ENCODE measurements at regions not wholly inside any gene's neighbourhood (a gene's known extent, or its start where the extent isn't known, plus 50 kb on each side); places are given as distances from the start of the nearest gene placed in this dataset.

GRCh38 chr11:71151561-71151960 is 100.8 kb downstream of the SHANK2 start:
- intact Hi-C loops (cut with DNase I): no loop called here
- Histone ChIP-seq H3K27me3 (no peaks in the 10 kb centered on the region), H3K27ac (no peak overlapping the region), H3K9me3 (no peaks in the 10 kb centered on the region), H3K36me3 (replicated peaks in 1 of 2; ENCODE audit: insufficient read depth in 1 of 2, low read depth in 2 of 2) (no peaks in the 10 kb centered on the region), H3K4me1 (peaks cover 24% of the 10 kb centered on the region), H3K4me3 (no peak overlapping the region)
- DNase-seq (no peak), ATAC-seq (no peak)
- 85 to 94% methylated on average over 12 to 14 of the region's 14 CpGs for whole genome bisulfite sequencing, 2 donors
- no peak for TF ChIP-seq POLR2A (IDR thresholded peaks at IDR 0.05)
- TF ChIP-seq, protein P1, sequence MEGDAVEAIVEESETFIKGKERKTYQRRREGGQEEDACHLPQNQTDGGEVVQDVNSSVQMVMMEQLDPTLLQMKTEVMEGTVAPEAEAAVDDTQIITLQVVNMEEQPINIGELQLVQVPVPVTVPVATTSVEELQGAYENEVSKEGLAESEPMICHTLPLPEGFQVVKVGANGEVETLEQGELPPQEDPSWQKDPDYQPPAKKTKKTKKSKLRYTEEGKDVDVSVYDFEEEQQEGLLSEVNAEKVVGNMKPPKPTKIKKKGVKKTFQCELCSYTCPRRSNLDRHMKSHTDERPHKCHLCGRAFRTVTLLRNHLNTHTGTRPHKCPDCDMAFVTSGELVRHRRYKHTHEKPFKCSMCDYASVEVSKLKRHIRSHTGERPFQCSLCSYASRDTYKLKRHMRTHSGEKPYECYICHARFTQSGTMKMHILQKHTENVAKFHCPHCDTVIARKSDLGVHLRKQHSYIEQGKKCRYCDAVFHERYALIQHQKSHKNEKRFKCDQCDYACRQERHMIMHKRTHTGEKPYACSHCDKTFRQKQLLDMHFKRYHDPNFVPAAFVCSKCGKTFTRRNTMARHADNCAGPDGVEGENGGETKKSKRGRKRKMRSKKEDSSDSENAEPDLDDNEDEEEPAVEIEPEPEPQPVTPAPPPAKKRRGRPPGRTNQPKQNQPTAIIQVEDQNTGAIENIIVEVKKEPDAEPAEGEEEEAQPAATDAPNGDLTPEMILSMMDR (IDR thresholded peaks at IDR 0.05): no peak

- TF ChIP-seq, protein P1 (IDR thresholded peaks at IDR 0.05): no peak
- no peak for TF ChIP-seq POLR2A (IDR thresholded peaks at IDR 0.05)
- Histone ChIP-seq H3K27me3 (no peaks in the 10 kb centered on the region), H3K36me3 (replicated peaks in 1 of 2; ENCODE audit: insufficient read depth in 1 of 2, low read depth in 2 of 2) (no peaks in the 10 kb centered on the region), H3K9me3 (no peaks in the 10 kb centered on the region), H3K4me1 (peaks cover 24% of the 10 kb centered on the region), H3K27ac (no peak overlapping the region), H3K4me3 (no peak overlapping the region)
- ATAC-seq (no peak), DNase-seq (no peak)
- WGBS, 2 donors: 92 to 100% methylated on average over 7 of the region's 8 CpGs
- intact Hi-C loops (cut with DNase I): no loop called here
These were observed 101.5 kb downstream of the SHANK2 start for GRCh38 chr11:71150859-71151258.

DNA sequence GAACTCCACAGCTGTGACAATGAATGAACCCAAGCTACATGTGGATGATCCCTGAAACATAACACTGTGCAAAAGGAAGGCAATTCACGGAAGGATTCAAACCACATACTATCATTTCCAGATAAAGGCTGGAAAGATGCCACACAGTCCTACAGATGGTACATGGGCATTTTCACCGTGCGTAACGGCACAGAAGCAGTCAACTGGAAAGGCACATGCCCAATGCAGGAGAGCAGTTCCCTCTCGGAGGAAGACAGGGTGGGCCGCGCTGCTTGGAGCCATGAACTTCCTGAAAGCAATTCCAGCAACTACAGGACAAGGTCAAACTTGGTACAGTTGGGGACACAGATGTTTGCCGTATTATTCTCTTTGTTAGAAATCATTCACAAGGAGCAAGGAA is 103.7 kb downstream of the SHANK2 start:
- DNase-seq: no peak

DNA sequence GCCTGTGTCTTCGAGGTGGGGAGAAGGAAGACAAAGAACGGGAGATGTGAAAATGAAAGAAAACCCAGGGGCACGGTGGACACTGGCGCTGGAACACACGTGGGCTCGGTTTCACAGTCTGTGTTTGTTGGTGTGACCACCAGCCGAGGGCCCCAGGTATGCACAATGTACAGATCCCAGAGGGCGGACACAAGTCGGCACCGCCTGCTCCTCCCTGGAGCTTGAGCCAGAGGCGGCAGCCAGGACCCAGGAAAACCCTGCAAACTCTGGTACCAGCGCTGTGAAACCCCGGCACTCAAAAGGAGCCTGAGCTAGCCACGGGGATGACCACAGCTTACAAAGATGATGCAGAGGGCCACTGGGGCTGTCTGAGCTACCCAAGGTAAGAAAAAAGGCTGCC is 105.0 kb downstream of the SHANK2 start:
- no peak overlapping the region for H3K4me3 ChIP-seq
- H3K9me3 ChIP-seq: no peaks in the 10 kb centered on the region
- no peaks in the 10 kb centered on the region for H3K36me3 ChIP-seq (replicated peaks in 1 of 2; ENCODE audit: insufficient read depth in 1 of 2, low read depth in 2 of 2)
- intact Hi-C loops (cut with DNase I): no loop called here
- peaks cover 6% of the 10 kb centered on the region for H3K4me1 ChIP-seq
- no peak overlapping the region for H3K27ac ChIP-seq
- DNase-seq (no peak), ATAC-seq (no peak)
- H3K27me3 ChIP-seq: no peaks in the 10 kb centered on the region
- 88 to 91% methylated on average over 10 to 14 of the region's 14 CpGs for WGBS, 2 donors
- TF ChIP-seq, protein P1 (IDR thresholded peaks at IDR 0.05): no peak
- TF ChIP-seq POLR2A (IDR thresholded peaks at IDR 0.05): no peak

More for the DNA sequence above, 103.7 kb downstream of the SHANK2 start:
- H3K27ac ChIP-seq: no peak overlapping the region
- intact Hi-C loops (cut with DNase I): no loop called here
- TF ChIP-seq, protein P1 (IDR thresholded peaks at IDR 0.05): no peak
- no peak for TF ChIP-seq POLR2A (IDR thresholded peaks at IDR 0.05)
- 46 to 55% methylated on average over 5 to 8 of the region's 8 CpGs for WGBS, 2 donors
- peaks cover 16% of the 10 kb centered on the region for H3K4me1 ChIP-seq
- H3K9me3 ChIP-seq: no peaks in the 10 kb centered on the region
- no peaks in the 10 kb centered on the region for H3K36me3 ChIP-seq (replicated peaks in 1 of 2; ENCODE audit: insufficient read depth in 1 of 2, low read depth in 2 of 2)
- no peak for ATAC-seq
- H3K4me3 ChIP-seq: no peak overlapping the region
- H3K27me3 ChIP-seq: no peaks in the 10 kb centered on the region

GRCh38 chr11:71146846-71147245 is 105.5 kb downstream of the SHANK2 start:
- no peak for ATAC-seq
- no peak overlapping the region for H3K4me3 ChIP-seq
- WGBS, 2 donors: 94% methylated on average over 17 to 20 of the region's 20 CpGs
- H3K4me1 ChIP-seq: peaks cover 1% of the 10 kb centered on the region
- no peaks in the 10 kb centered on the region for H3K9me3 ChIP-seq
- H3K27ac ChIP-seq: no peak overlapping the region
- TF ChIP-seq, protein P1 (IDR thresholded peaks at IDR 0.05): no peak
- no peak for TF ChIP-seq POLR2A (IDR thresholded peaks at IDR 0.05)
- H3K36me3 ChIP-seq (replicated peaks in 1 of 2; ENCODE audit: insufficient read depth in 1 of 2, low read depth in 2 of 2): no peaks in the 10 kb centered on the region
- no peak for DNase-seq
- H3K27me3 ChIP-seq: no peaks in the 10 kb centered on the region
- intact Hi-C loops (cut with DNase I): no loop called here
